22Rv1 (cell line): ENCODE measurements at regions not wholly inside any gene's neighbourhood (a gene's known extent, or its start where the extent isn't known, plus 50 kb on each side); places are given as distances from the start of the nearest gene placed in this dataset.
A peak's percentile ranks its signal among the peaks of the same experiment; 100 is the strongest.

ENCODE experiments used
- H3K27ac ChIP-seq: fragments of 450-650 bp; 2 replicates; pipeline ENCODE4 v1.5.1; 2017
- ZFX ChIP-seq: fragments of 450-650 bp; IDR thresholded peaks from 2 replicates; pipeline ENCODE4 v1.6.1; 2017; ENCODE audit warnings: antibody characterized with exemption, borderline replicate concordance
- TF ChIP-seq, protein P1 (sequence below): fragments of 450-650 bp; IDR thresholded peaks from 2 replicates; pipeline ENCODE4 v1.5.1; 2017; ENCODE audit warnings: mild to moderate bottlenecking

DNA sequence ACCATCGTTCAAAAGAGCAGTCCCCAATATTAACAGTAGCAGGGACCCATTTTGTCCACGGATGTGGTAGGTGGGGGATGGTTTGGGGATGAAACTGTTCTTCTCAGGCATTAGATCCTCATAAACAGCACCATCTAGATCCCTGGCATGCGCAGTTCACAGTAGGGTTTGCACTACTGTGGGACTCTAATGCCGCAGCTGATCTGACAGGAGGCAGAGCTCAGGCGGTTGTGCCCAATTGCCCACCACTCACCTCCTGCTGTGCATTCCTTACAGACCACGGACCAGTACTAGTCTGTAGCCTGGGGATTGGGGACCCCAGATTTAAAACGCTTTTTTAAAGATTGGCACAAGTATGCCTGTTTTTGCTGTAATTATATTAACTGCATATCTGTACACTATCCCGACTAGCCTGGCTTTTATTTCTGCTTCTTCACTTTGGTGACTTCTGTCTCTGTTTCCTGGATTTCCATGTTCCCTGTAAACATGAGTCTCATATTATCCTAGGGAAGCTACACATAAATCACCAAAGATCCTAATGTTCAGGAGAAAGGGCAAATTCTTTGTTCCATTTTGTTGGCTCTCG lies 163.3 kb upstream of the AKR1E2 start:
- TF ChIP-seq, protein P1, sequence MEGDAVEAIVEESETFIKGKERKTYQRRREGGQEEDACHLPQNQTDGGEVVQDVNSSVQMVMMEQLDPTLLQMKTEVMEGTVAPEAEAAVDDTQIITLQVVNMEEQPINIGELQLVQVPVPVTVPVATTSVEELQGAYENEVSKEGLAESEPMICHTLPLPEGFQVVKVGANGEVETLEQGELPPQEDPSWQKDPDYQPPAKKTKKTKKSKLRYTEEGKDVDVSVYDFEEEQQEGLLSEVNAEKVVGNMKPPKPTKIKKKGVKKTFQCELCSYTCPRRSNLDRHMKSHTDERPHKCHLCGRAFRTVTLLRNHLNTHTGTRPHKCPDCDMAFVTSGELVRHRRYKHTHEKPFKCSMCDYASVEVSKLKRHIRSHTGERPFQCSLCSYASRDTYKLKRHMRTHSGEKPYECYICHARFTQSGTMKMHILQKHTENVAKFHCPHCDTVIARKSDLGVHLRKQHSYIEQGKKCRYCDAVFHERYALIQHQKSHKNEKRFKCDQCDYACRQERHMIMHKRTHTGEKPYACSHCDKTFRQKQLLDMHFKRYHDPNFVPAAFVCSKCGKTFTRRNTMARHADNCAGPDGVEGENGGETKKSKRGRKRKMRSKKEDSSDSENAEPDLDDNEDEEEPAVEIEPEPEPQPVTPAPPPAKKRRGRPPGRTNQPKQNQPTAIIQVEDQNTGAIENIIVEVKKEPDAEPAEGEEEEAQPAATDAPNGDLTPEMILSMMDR, result no peak
- no peak for TF ChIP-seq ZFX
- H3K27ac ChIP-seq, result peak overlapping the region; percentile 58

GRCh38 chr10:4661511-4662255 lies 164.3 kb upstream of the AKR1E2 start:
- H3K27ac ChIP-seq, result peak overlapping the region; percentile 58
- no peak for TF ChIP-seq ZFX
- TF ChIP-seq, protein P1, result no peak

GRCh38 chr10:4658777-4659176 lies 167.2 kb upstream of the AKR1E2 start:
- no peak overlapping the region for H3K27ac ChIP-seq
- TF ChIP-seq ZFX, result no peak
- TF ChIP-seq, protein P1, result no peak

- no peak overlapping the region for H3K27ac ChIP-seq
- no peak for TF ChIP-seq ZFX
- TF ChIP-seq, protein P1, result peak; percentile 92
Measured at GRCh38 chr10:4656576-4657194, 169.3 kb upstream of the AKR1E2 start.

DNA sequence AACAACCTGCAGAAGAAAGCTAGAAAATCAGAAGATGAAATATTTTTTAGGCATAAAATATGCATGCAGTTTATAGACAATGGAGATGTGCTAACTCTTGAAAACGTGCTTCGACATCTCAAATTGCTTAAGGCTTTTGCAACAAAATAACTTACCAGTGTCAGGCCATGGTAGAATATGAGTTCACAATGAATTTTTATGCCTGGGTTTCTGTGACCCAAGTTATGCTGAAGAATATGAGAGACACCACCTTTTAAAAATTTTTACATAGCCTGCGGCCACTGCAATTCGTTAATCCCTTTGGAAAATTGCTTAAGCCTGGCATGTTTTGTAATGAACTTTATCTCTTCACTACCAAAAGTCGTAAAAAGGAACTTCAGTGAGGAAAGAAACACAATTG lies 170.1 kb upstream of the AKR1E2 start:
- no peak overlapping the region for H3K27ac ChIP-seq
- no peak for TF ChIP-seq ZFX
- TF ChIP-seq, protein P1, result no peak

DNA sequence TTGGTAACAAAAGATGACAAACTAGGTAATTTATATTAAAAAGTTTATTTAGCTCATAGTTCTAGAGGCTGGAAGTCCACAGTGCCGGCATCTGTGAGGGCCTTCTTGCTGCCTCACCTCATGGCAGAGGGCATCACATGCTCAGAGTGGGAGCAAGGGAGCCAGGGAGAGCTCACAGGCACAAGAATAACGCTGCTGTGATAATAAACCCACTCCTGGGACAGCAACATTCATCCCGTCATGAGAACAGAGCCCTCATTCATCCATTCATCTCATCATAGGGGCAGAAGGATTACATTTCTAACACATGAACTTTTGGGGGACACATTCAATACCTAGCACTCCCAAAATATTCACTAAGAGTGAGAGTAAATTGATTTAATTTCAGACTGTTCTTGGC lies 170.6 kb upstream of the AKR1E2 start:
- TF ChIP-seq, protein P1, result no peak
- no peak for TF ChIP-seq ZFX
- H3K27ac ChIP-seq, result no peak overlapping the region

- H3K27ac ChIP-seq, result no peak overlapping the region
- TF ChIP-seq, protein P1, result no peak
- TF ChIP-seq ZFX, result no peak
Measured at GRCh38 chr10:4654496-4654895, 171.5 kb upstream of the AKR1E2 start.
